H1 (cell line): ENCODE measurements at regions not wholly inside any gene's neighbourhood (a gene's known extent, or its start where the extent isn't known, plus 50 kb on each side); places are given as distances from the start of the nearest gene placed in this dataset.

ENCODE experiments used
- CTCF ChIA-PET: fragments of 300-600 bp; sonication (Branson Sonifier 250); formaldehyde crosslinking; loops from one replicate; lab custom pipeline; 2021; ENCODE audit not compliant: partially characterized antibody; lab: Charles Lee
- POLR2A ChIA-PET: fragments of 300-600 bp; sonication (Branson Sonifier 250); formaldehyde crosslinking; loops from one replicate; lab custom pipeline; 2021; ENCODE audit warnings: inconsistent platforms; ENCODE audit not compliant: partially characterized antibody; lab: Charles Lee
- DNase-seq, 2 experiments: peaks; one replicate each; pipeline versions ENCODE4 v3.0.0 to v3.0.0-alpha.2; 2010 to 2022; ENCODE audit warnings: low spot score in 2 of 2, low read depth in 1 of 2, mixed read lengths in 1 of 2
- FAIRE-seq: peaks from 2 replicates; lab custom pipeline; 2011; peaks lifted over from hg19 to GRCh38; lab: Jason Lieb, UNC
- H2AFZ ChIP-seq: 2 replicates; pipeline ENCODE4 v1.8.1; 2012; ENCODE audit warnings: low read length, inconsistent platforms
- H2AK5ac ChIP-seq: 2 replicates; pipeline ENCODE4 v1.6.1; 2013; ENCODE audit warnings: low read depth, low read length
- H2BK120ac ChIP-seq: replicated peaks from 2 replicates; pipeline ENCODE3; 2013; ENCODE audit warnings: low read depth, low read length, inconsistent platforms
- H2BK12ac ChIP-seq: 2 replicates; pipeline ENCODE4 v1.6.1; 2013; ENCODE audit warnings: low read depth, low read length
- H2BK15ac ChIP-seq: 2 replicates; pipeline ENCODE4 v1.6.1; 2013; ENCODE audit warnings: low read length
- H2BK20ac ChIP-seq: 2 replicates; pipeline ENCODE4 v1.6.1; 2013; ENCODE audit warnings: low read length
- H2BK5ac ChIP-seq: 2 replicates; pipeline ENCODE4 v1.6.1; 2013; ENCODE audit warnings: low read depth, low read length
- H3K14ac ChIP-seq: 2 replicates; pipeline ENCODE4 v1.6.1; 2013; ENCODE audit warnings: inconsistent platforms; ENCODE audit not compliant: insufficient read length
- H3K18ac ChIP-seq: 2 replicates; pipeline ENCODE4 v1.6.1; 2013; ENCODE audit warnings: low read length; ENCODE audit errors: extremely low read depth
- H3K23ac ChIP-seq: 2 replicates; pipeline ENCODE4 v1.6.1; 2013; ENCODE audit warnings: inconsistent platforms; ENCODE audit not compliant: insufficient read length
- H3K23me2 ChIP-seq: 2 replicates; pipeline ENCODE4 v1.6.1; 2013; ENCODE audit warnings: low read depth, low read length
- H3K27ac ChIP-seq: 2 replicates; pipeline ENCODE4 v1.6.1; 2011; ENCODE audit warnings: low read depth, low read length, inconsistent platforms
- H3K27me3 ChIP-seq, 4 experiments: replicated peaks in 1 of 4; 1 replicate in 1 of 4; 2 replicates in 3 of 4; pipeline versions ENCODE4 v1.6.1 to v1.8.1; 2011 to 2013; ENCODE audit warnings: low read length in 3 of 4, mild to moderate bottlenecking in 3 of 4, inconsistent platforms in 2 of 4, mixed read lengths in 2 of 4, moderate library complexity in 1 of 4; ENCODE audit not compliant: control insufficient read depth in 3 of 4, insufficient read depth in 3 of 4; ENCODE audit errors: extremely low read depth in 1 of 4
- H3K36me3 ChIP-seq, 4 experiments: 2 replicates each; pipeline versions ENCODE4 v1.6.1 to v1.8.1; 2011 to 2013; ENCODE audit warnings: mild to moderate bottlenecking in 4 of 4, low read length in 3 of 4, moderate library complexity in 2 of 4, control low read depth in 1 of 4, inconsistent platforms in 1 of 4; ENCODE audit not compliant: insufficient read depth in 4 of 4, control insufficient read depth in 2 of 4
- H3K4ac ChIP-seq: replicated peaks from 2 replicates; pipeline ENCODE3; 2013; ENCODE audit warnings: low read length, low read depth, mixed read lengths, inconsistent platforms; ENCODE audit not compliant: insufficient read length
- H3K4me1 ChIP-seq, 4 experiments: replicated peaks in 1 of 4; 1 replicate in 1 of 4; 2 replicates in 3 of 4; pipeline versions ENCODE4 v1.6.1 to v1.8.1; 2011 to 2013; ENCODE audit warnings: low read length in 3 of 4, inconsistent platforms in 2 of 4, mixed read lengths in 1 of 4; ENCODE audit not compliant: insufficient read depth in 4 of 4, control insufficient read depth in 3 of 4
- H3K4me2 ChIP-seq, 2 experiments: 2 replicates each; pipeline versions ENCODE4 v1.6.1 to v1.8.1; 2011 to 2013; ENCODE audit warnings: low read depth in 2 of 2, low read length in 2 of 2, control low read depth in 1 of 2, inconsistent platforms in 1 of 2, mild to moderate bottlenecking in 1 of 2; ENCODE audit not compliant: insufficient read depth in 1 of 2
- H3K4me3 ChIP-seq, 4 experiments: fragments of 200-600, 300-600 bp in 1 of 4; sonication (generic), shearing (Covaris generic), sonication (Bioruptor Twin) in 1 of 4; 2 replicates each; pipeline versions ENCODE4 v1.5.1 to v1.8.1; 2011 to 2016; ENCODE audit warnings: low read length in 4 of 4, low read depth in 3 of 4, control low read depth in 2 of 4, inconsistent platforms in 2 of 4, mild to moderate bottlenecking in 2 of 4, mixed read lengths in 1 of 4, moderate library complexity in 1 of 4; ENCODE audit not compliant: insufficient read depth in 2 of 4; ENCODE audit errors: extremely low read depth in 1 of 4
- H3K56ac ChIP-seq: replicated peaks from 2 replicates; pipeline ENCODE3; 2013; ENCODE audit warnings: low read depth, mild to moderate bottlenecking, mixed read lengths, low read length, inconsistent platforms; ENCODE audit not compliant: insufficient read length
- H3K79me1 ChIP-seq: 2 replicates; pipeline ENCODE4 v1.6.1; 2013; ENCODE audit warnings: low read depth, low read length, control low read depth
- H3K79me2 ChIP-seq, 2 experiments: 2 replicates each; pipeline versions ENCODE4 v1.6.1 to v1.8.1; 2012 to 2013; ENCODE audit warnings: low read length in 2 of 2, mild to moderate bottlenecking in 2 of 2, inconsistent platforms in 1 of 2; ENCODE audit not compliant: insufficient read depth in 2 of 2, control insufficient read depth in 1 of 2
- H3K9ac ChIP-seq, 4 experiments: replicated peaks in 1 of 4; 1 replicate in 1 of 4; 2 replicates in 3 of 4; pipeline versions ENCODE4 v1.6.1 to v1.8.1; 2011 to 2013; ENCODE audit warnings: low read depth in 3 of 4, low read length in 3 of 4, control low read depth in 2 of 4, mild to moderate bottlenecking in 2 of 4, moderate library complexity in 2 of 4, inconsistent platforms in 1 of 4; ENCODE audit errors: extremely low read depth in 1 of 4
- H3K9me3 ChIP-seq, 2 experiments: 2 replicates each; pipeline versions ENCODE4 v1.6.1 to v1.8.1; 2012 to 2013; ENCODE audit warnings: mild to moderate bottlenecking in 2 of 2, moderate library complexity in 2 of 2, control low read depth in 1 of 2, inconsistent platforms in 1 of 2, low read depth in 1 of 2, low read length in 1 of 2, mixed read lengths in 1 of 2; ENCODE audit not compliant: insufficient read depth in 2 of 2
- H4K20me1 ChIP-seq, 2 experiments: replicated peaks in 1 of 2; 2 replicates each; pipeline versions ENCODE3 to v1.8.1; 2011 to 2013; ENCODE audit warnings: inconsistent platforms in 2 of 2, low read length in 2 of 2, mild to moderate bottlenecking in 1 of 2; ENCODE audit not compliant: insufficient read depth in 2 of 2, control insufficient read depth in 1 of 2
- H4K5ac ChIP-seq: 2 replicates; pipeline ENCODE4 v1.6.1; 2013; ENCODE audit warnings: low read length, low read depth, mixed read lengths, inconsistent platforms; ENCODE audit not compliant: insufficient read length
- H4K8ac ChIP-seq: 2 replicates; pipeline ENCODE4 v1.8.0; 2013; ENCODE audit warnings: mild to moderate bottlenecking, moderate library complexity, low read length, inconsistent platforms; ENCODE audit not compliant: insufficient read depth; ENCODE audit errors: extremely low read depth
- H4K91ac ChIP-seq: replicated peaks from 2 replicates; pipeline ENCODE3; 2013; ENCODE audit warnings: low read length, mixed read lengths, inconsistent platforms; ENCODE audit not compliant: insufficient read length
- ASH2L ChIP-seq: fragments of 200-600, 300-600 bp; sonication (generic); IDR thresholded peaks from one replicate; pipeline ENCODE4 v1.7.1; 2017; ENCODE audit warnings: low read length
- ATF3 ChIP-seq: IDR thresholded peaks from 2 replicates; pipeline ENCODE4 v1.6.1; 2011; ENCODE audit warnings: low read depth, mild to moderate bottlenecking, low read length; ENCODE audit not compliant: insufficient read depth
- CHD2 ChIP-seq: IDR thresholded peaks from 2 replicates; pipeline ENCODE4 v1.6.1; 2012; ENCODE audit warnings: low read length, improper control_type of control experiment
- GTF2F1 ChIP-seq: IDR thresholded peaks from 2 replicates; pipeline ENCODE4 v1.6.1; 2012; ENCODE audit warnings: low read depth, low read length, improper control_type of control experiment, borderline replicate concordance
- HDAC6 ChIP-seq: IDR thresholded peaks from one replicate; pipeline ENCODE4 v1.7.1; 2012; ENCODE audit warnings: low read depth, mild to moderate bottlenecking, inconsistent platforms, low read length, moderate library complexity
- MAX ChIP-seq: IDR thresholded peaks from 2 replicates; pipeline ENCODE4 v1.6.1; 2012; ENCODE audit warnings: inconsistent platforms
- NRF1 ChIP-seq: IDR thresholded peaks from 2 replicates; pipeline ENCODE4 v1.6.1; 2011; ENCODE audit warnings: mild to moderate bottlenecking, low read depth, low read length, improper control_type of control experiment
- RNF2 ChIP-seq: fragments of 200-900, 300-1000 bp; sonication (generic); IDR thresholded peaks from 2 replicates; pipeline ENCODE4 v1.7.1; 2016; ENCODE audit warnings: borderline replicate concordance, low read depth, mild to moderate bottlenecking, antibody characterized with exemption, low read length; ENCODE audit not compliant: poor library complexity, severe bottlenecking; ENCODE audit errors: missing control alignments
- SIRT6 ChIP-seq: IDR thresholded peaks from one replicate; pipeline ENCODE4 v1.7.1; 2012; ENCODE audit warnings: low read length, inconsistent platforms
- SP2 ChIP-seq: IDR thresholded peaks from 2 replicates; pipeline ENCODE4 v1.6.1; 2012; ENCODE audit warnings: mild to moderate bottlenecking, low read length, inconsistent platforms
- SRF ChIP-seq: IDR thresholded peaks from 2 replicates; pipeline ENCODE4 v1.6.1; 2011; ENCODE audit warnings: mild to moderate bottlenecking, low read depth, low read length, moderate library complexity
- whole genome bisulfite sequencing, 2 experiments: shearing (Covaris generic) in 1 of 2; methylation state at CpG; one replicate each; pipeline versions ENCODE4 v1.1.6 to v1.1.7; 2013 to 2015; ENCODE audit warnings: low lambda C conversion rate in 2 of 2, mixed read lengths in 2 of 2, inconsistent platforms in 1 of 2, low coverage in 1 of 2, missing lambda C conversion rate in 1 of 2; ENCODE audit not compliant: insufficient replicate concordance in 2 of 2, insufficient coverage in 1 of 2, insufficient read length in 1 of 2; ENCODE audit errors: extremely low coverage in 1 of 2, missing lambda C conversion rate in 1 of 2; 5-methylcytosine and 5-hydroxymethylcytosine counted together

DNA sequence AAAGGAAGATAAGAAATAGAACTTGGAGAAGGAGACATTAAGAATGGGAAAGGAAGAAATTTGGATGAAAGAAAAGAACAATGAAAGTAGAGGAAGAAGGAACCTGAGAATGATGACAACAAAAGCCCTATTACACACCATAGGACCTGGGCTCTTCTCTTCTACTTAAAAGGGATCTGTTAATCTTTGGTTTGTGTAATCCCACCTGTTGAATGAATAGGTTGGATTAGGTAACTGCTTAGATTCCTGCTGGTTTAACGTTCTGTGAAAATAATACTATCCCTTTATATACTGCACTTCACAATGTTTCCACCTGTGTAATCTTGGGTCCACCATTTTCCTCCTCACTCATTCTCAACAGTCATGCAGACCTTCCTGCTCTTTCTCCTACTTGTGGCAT lies 157.8 kb upstream of the ATP10B start:
- CTCF ChIA-PET, result no interaction called here
- Histone ChIP-seq H2AFZ (no peak overlapping the region), H3K18ac (no peak overlapping the region), H3K23me2 (no peaks in the 10 kb centered on the region), H3K36me3 (no peaks in the 10 kb centered on the region), H3K4me3 (no peak overlapping the region), H3K14ac (no peak overlapping the region), H2BK15ac (no peak overlapping the region), H3K23ac (no peak overlapping the region), H3K4me2 (no peak overlapping the region), H3K79me2 (no peaks in the 10 kb centered on the region), H2BK5ac (no peak overlapping the region), H3K9me3 (no peaks in the 10 kb centered on the region), H2BK120ac (no peak overlapping the region), H4K20me1 (no peaks in the 10 kb centered on the region), H2BK12ac (no peak overlapping the region), H4K5ac (no peak overlapping the region), H3K9ac (no peak overlapping the region), H3K27me3 (no peaks in the 10 kb centered on the region), H3K4me1 (no peaks in the 10 kb centered on the region), H4K91ac (no peak overlapping the region), H2AK5ac (no peak overlapping the region), H4K8ac (no peak overlapping the region), H3K79me1 (no peaks in the 10 kb centered on the region), H3K56ac (no peak overlapping the region), H2BK20ac (no peak overlapping the region), H3K4ac (no peak overlapping the region), H3K27ac (no peak overlapping the region)
- no peak for DNase-seq
- FAIRE-seq, result no peak
- 94% methylated on average over 1 of the region's 1 CpG; no CpG with 5 or more reads in 1 of the 2 experiments for WGBS, 2 experiments
- POLR2A ChIA-PET, result no interaction called here
- TF ChIP-seq ASH2L (no peak), HDAC6 (no peak), NRF1 (no peak), RNF2 (no peak), ATF3 (no peak), CHD2 (no peak), MAX (no peak), SP2 (no peak), SIRT6 (no peak), SRF (no peak), GTF2F1 (no peak)
